HCT116 (cell line): ENCODE measurements at regions not wholly inside any gene's neighbourhood (a gene's known extent, or its start where the extent isn't known, plus 50 kb on each side); places are given as distances from the start of the nearest gene placed in this dataset.

Experiments used
- CTCF ChIP-seq, 3 experiments: fragments of 200-600 bp in 1 of 3; sonication (generic) in 1 of 3; IDR thresholded peaks in 2 of 3; conservative IDR thresholded peaks in 1 of 3; 2 replicates each; pipeline ENCODE4 v1.5.1; 2012 to 2017; ENCODE audit warnings: low read depth in 2 of 3, low read length in 2 of 3, antibody characterized with exemption in 1 of 3, borderline replicate concordance in 1 of 3, control low read depth in 1 of 3, mild to moderate bottlenecking in 1 of 3, mixed read lengths in 1 of 3, mixed run types in 1 of 3, moderate library complexity in 1 of 3; ENCODE audit not compliant: insufficient read depth in 1 of 3
- EZH2phosphoT487 ChIP-seq: fragments of 200-600 bp; IDR thresholded peaks from 2 replicates; pipeline ENCODE4 v1.6.1; 2018; ENCODE audit warnings: antibody characterized with exemption, borderline replicate concordance
- MAX ChIP-seq: IDR thresholded peaks from 2 replicates; pipeline ENCODE4 v1.6.1; 2012
- POLR2A ChIP-seq: IDR thresholded peaks from 2 replicates; pipeline ENCODE4 v1.7.0; 2011; ENCODE audit warnings: borderline replicate concordance; ENCODE audit not compliant: insufficient read depth, insufficient read length; ENCODE audit errors: extremely low read depth
- POLR2AphosphoS5 ChIP-seq: IDR thresholded peaks from 2 replicates; pipeline ENCODE4 v1.6.1; 2011; ENCODE audit warnings: mild to moderate bottlenecking, low read depth, low read length, moderate library complexity
- RAD21 ChIP-seq: IDR thresholded peaks from 2 replicates; pipeline ENCODE4 v1.6.1; 2012; ENCODE audit warnings: low read depth, mild to moderate bottlenecking
- SP1 ChIP-seq: IDR thresholded peaks from 2 replicates; pipeline ENCODE4 v1.6.1; 2012; ENCODE audit warnings: low read depth
- YY1 ChIP-seq: IDR thresholded peaks from 2 replicates; pipeline ENCODE4 v1.6.1; 2011; ENCODE audit warnings: low read length, low read depth, moderate library complexity, mild to moderate bottlenecking; ENCODE audit not compliant: insufficient replicate concordance; ENCODE audit errors: extremely low read depth

GRCh38 chr9:106451223-106451622, 411.7 kb upstream of the ZNF462 start:
- TF ChIP-seq POLR2A, result no peak
- TF ChIP-seq MAX, result no peak
- no peak for TF ChIP-seq CTCF (IDR thresholded peaks at IDR 0.05 in 2 of 3, conservative IDR thresholded peaks at IDR 0.05 in 1 of 3; ENCODE audit: borderline replicate concordance in 1 of 3, insufficient read depth in 1 of 3, low read depth in 2 of 3, low read length in 2 of 3)
- TF ChIP-seq POLR2AphosphoS5, result no peak
- TF ChIP-seq YY1, result no peak
- no peak for TF ChIP-seq EZH2phosphoT487
- TF ChIP-seq SP1, result no peak
- TF ChIP-seq RAD21, result no peak
